Lower lobe of right lung (tissue), 2 donors: ENCODE measurements at regions not wholly inside any gene's neighbourhood (a gene's known extent, or its start where the extent isn't known, plus 50 kb on each side); places are given as distances from the start of the nearest gene placed in this dataset.
"Not testable (repeated sequence)": the region's sequence is repeated elsewhere in the genome, so short reads cannot be mapped to it uniquely, and the experiment has no call there.

Experiments
- ATAC-seq, 2 donors: fragments of 200-7000 bp; cut with Tn5 transposase; one replicate each; pipeline ENCODE4 v1.9.1; 2020 to 2022; ENCODE audit warnings: mild to moderate bottlenecking in 2 of 2, moderate library complexity in 2 of 2
- DNase-seq: peaks from one replicate; pipeline ENCODE4 v3.0.0-alpha.2; 2020
- H3K27ac ChIP-seq: fragments of 200-600 bp; one replicate; pipeline ENCODE4 v1.8.0; 2022
- H3K27me3 ChIP-seq: fragments of 200-600 bp; one replicate; pipeline ENCODE4 v1.8.0; 2022; ENCODE audit warnings: low read depth
- H3K36me3 ChIP-seq: fragments of 200-600 bp; one replicate; pipeline ENCODE4 v1.8.0; 2022; ENCODE audit warnings: mild to moderate bottlenecking
- H3K4me1 ChIP-seq: fragments of 200-600 bp; one replicate; pipeline ENCODE4 v1.8.0; 2022
- H3K4me3 ChIP-seq: fragments of 200-600 bp; one replicate; pipeline ENCODE4 v1.8.0; 2022; ENCODE audit warnings: mild to moderate bottlenecking
- H3K9me3 ChIP-seq: fragments of 200-600 bp; one replicate; pipeline ENCODE4 v1.8.0; 2022
- CTCF ChIP-seq: fragments of 200-600 bp; IDR thresholded peaks from one replicate; pipeline ENCODE4 v1.8.0; 2022; ENCODE audit warnings: antibody characterized with exemption, mild to moderate bottlenecking
- intact Hi-C: fragments of 100-400 bp; cut with DNase I; formaldehyde crosslinking; loops from one replicate; pipeline ENCODE4 v1.11.0; 2022
- donor health status: DM: no; HTN: yes; CAD: no; lungs with severe emphysema.

- Histone ChIP-seq H3K9me3 (no peaks in the 10 kb centered on the region), H3K27ac (no peak overlapping the region), H3K4me3 (no peak overlapping the region), H3K27me3 (no peaks in the 10 kb centered on the region), H3K4me1 (no peaks in the 10 kb centered on the region), H3K36me3 (no peaks in the 10 kb centered on the region)
- intact Hi-C loops: no loop called here
- TF ChIP-seq CTCF: no peak
- no peak for ATAC-seq
- DNase-seq: no peak
Measured at GRCh38 chr2:7167801-7168411, 250.7 kb downstream of the RNF144A start.

GRCh38 chr2:7169593-7169992 lies 252.4 kb downstream of the RNF144A start:
- Histone ChIP-seq H3K27ac (no peak overlapping the region), H3K4me1 (no peaks in the 10 kb centered on the region), H3K4me3 (no peak overlapping the region), H3K27me3 (no peaks in the 10 kb centered on the region), H3K9me3 (no peaks in the 10 kb centered on the region), H3K36me3 (no peaks in the 10 kb centered on the region)
- intact Hi-C loops: no loop called here
- ATAC-seq (no peak), DNase-seq (no peak)
- no peak for TF ChIP-seq CTCF

- DNase-seq, ATAC-seq, H3K27ac ChIP-seq, H3K4me3 ChIP-seq, H3K4me1 ChIP-seq, H3K36me3 ChIP-seq, H3K9me3 ChIP-seq, H3K27me3 ChIP-seq, intact Hi-C loops: not testable (repeated sequence)
Measured at GRCh38 chr2:7178996-7179395, 261.8 kb downstream of the RNF144A start.

GRCh38 chr2:7180638-7181370 lies 263.6 kb downstream of the RNF144A start:
- H3K27ac ChIP-seq: no peak overlapping the region
- H3K36me3 ChIP-seq: no peaks in the 10 kb centered on the region
- no peaks in the 10 kb centered on the region for H3K9me3 ChIP-seq
- ATAC-seq (no peak), DNase-seq (no peak)
- TF ChIP-seq CTCF: no peak
- intact Hi-C loops: no loop called here
- no peak overlapping the region for H3K4me3 ChIP-seq
- H3K4me1 ChIP-seq: no peaks in the 10 kb centered on the region
- no peaks in the 10 kb centered on the region for H3K27me3 ChIP-seq

- H3K9me3 ChIP-seq: no peaks in the 10 kb centered on the region
- DNase-seq: no peak
- no peaks in the 10 kb centered on the region for H3K4me1 ChIP-seq
- TF ChIP-seq CTCF: no peak
- H3K27ac ChIP-seq: no peak overlapping the region
- no peak overlapping the region for H3K4me3 ChIP-seq
- H3K36me3 ChIP-seq: no peaks in the 10 kb centered on the region
- intact Hi-C loops: no loop called here
- ATAC-seq: no peak
- no peaks in the 10 kb centered on the region for H3K27me3 ChIP-seq
Measured at GRCh38 chr2:7182525-7182924, 265.3 kb downstream of the RNF144A start.

- Histone ChIP-seq H3K4me1 (no peaks in the 10 kb centered on the region), H3K27ac (no peak overlapping the region), H3K9me3 (no peaks in the 10 kb centered on the region), H3K27me3 (no peaks in the 10 kb centered on the region), H3K4me3 (no peak overlapping the region), H3K36me3 (no peaks in the 10 kb centered on the region)
- DNase-seq: no peak
- intact Hi-C loops: no loop called here
- TF ChIP-seq CTCF: no peak
- ATAC-seq: no peak
Measured at GRCh38 chr2:7189106-7189505, 271.9 kb downstream of the RNF144A start.
